Right lobe of liver (tissue), 4 donors: ENCODE measurements at regions not wholly inside any gene's neighbourhood (a gene's known extent, or its start where the extent isn't known, plus 50 kb on each side); places are given as distances from the start of the nearest gene placed in this dataset.

Source experiments
- CTCF ChIP-seq, 4 donors: fragments of 200-600 bp in 3 of 4; fragments of 450-650 bp in 1 of 4; IDR thresholded peaks; one replicate each; pipeline versions ENCODE4 v1.5.1 to v1.8.0; 2016 to 2022; ENCODE audit warnings: antibody characterized with exemption in 4 of 4, mild to moderate bottlenecking in 2 of 4
- POLR2A ChIP-seq: fragments of 450-650 bp; IDR thresholded peaks from one replicate; pipeline ENCODE4 v1.6.1; 2017; ENCODE audit warnings: antibody characterized with exemption, mild to moderate bottlenecking
- donor health status: DM: no; HTN: no; CAD: no.
- donor health status: DM: no; HTN: no; CAD: no.
- donor health status: DM: no; HTN: yes; CAD: no.

- TF ChIP-seq CTCF (IDR thresholded peaks at IDR 0.05) (no peak), POLR2A (no peak)
Measured at GRCh38 chr13:47146136-47146535, 249.3 kb upstream of the HTR2A start.
